ENCODE measurements at regions not wholly inside any gene's neighbourhood (a gene's known extent, or its start where the extent isn't known, plus 50 kb on each side); places are given as distances from the start of the nearest gene placed in this dataset.

GRCh38 chr22:47230741-47231140 is 468.3 kb downstream of the TBC1D22A start:
- Histone ChIP-seq H3K27ac (ENCODE audit: low read depth, low read length) (no peak overlapping the region), H2AFZ (ENCODE audit: low read depth, low read length, severe bottlenecking) (no peak overlapping the region), H3K9ac (ENCODE audit: low read length) (no peak overlapping the region), H3K27me3 (ENCODE audit: low read length) (peaks cover 3% of the 10 kb centered on the region; the same call in 1 of the 2 replicates), H3K9me2 (replicated peaks; ENCODE audit: insufficient read depth, low read length) (peaks cover 5% of the 10 kb centered on the region; the same call in 1 of the 2 replicates), H3F3A (ENCODE audit: insufficient read depth) (no peaks in the 10 kb centered on the region), H3K4me2 (ENCODE audit: low read depth, low read length, poor library complexity, severe bottlenecking) (no peak overlapping the region), H4K20me1 (ENCODE audit: low read depth, low read length) (no peaks in the 10 kb centered on the region), H3K36me3 (ENCODE audit: low read length) (no peaks in the 10 kb centered on the region), H3K79me2 (ENCODE audit: insufficient read depth, low read length) (no peaks in the 10 kb centered on the region), H3K4me3 (ENCODE audit: insufficient read depth, low read length, poor library complexity, severe bottlenecking) (no peak overlapping the region), H3K9me3 (ENCODE audit: insufficient read depth, low read length) (peaks cover 25% of the 10 kb centered on the region; the same call in 1 of the 2 replicates)
- TF ChIP-seq CTCF (IDR thresholded peaks at IDR 0.05; ENCODE audit: insufficient read depth, low read length, poor library complexity, severe bottlenecking), result no peak
- TF ChIP-seq EZH2phosphoT487 (conservative IDR thresholded peaks at IDR 0.05; ENCODE audit: low read length), result no peak

- Histone ChIP-seq H3F3A (ENCODE audit: insufficient read depth) (no peaks in the 10 kb centered on the region), H3K36me3 (ENCODE audit: low read length) (no peaks in the 10 kb centered on the region), H3K4me2 (ENCODE audit: low read depth, low read length, poor library complexity, severe bottlenecking) (no peak overlapping the region), H3K9me3 (ENCODE audit: insufficient read depth, low read length) (peaks cover 25% of the 10 kb centered on the region; the same call in 1 of the 2 replicates), H3K79me2 (ENCODE audit: insufficient read depth, low read length) (no peaks in the 10 kb centered on the region), H4K20me1 (ENCODE audit: low read depth, low read length) (no peaks in the 10 kb centered on the region), H3K9ac (ENCODE audit: low read length) (no peak overlapping the region), H2AFZ (ENCODE audit: low read depth, low read length, severe bottlenecking) (no peak overlapping the region), H3K4me3 (ENCODE audit: insufficient read depth, low read length, poor library complexity, severe bottlenecking) (no peak overlapping the region), H3K9me2 (replicated peaks; ENCODE audit: insufficient read depth, low read length) (peaks cover 4% of the 10 kb centered on the region; the same call in 1 of the 2 replicates), H3K27me3 (ENCODE audit: low read length) (peaks cover 3% of the 10 kb centered on the region; the same call in 1 of the 2 replicates), H3K27ac (ENCODE audit: low read depth, low read length) (no peak overlapping the region)
- TF ChIP-seq CTCF (IDR thresholded peaks at IDR 0.05; ENCODE audit: insufficient read depth, low read length, poor library complexity, severe bottlenecking), result no peak
- TF ChIP-seq EZH2phosphoT487 (conservative IDR thresholded peaks at IDR 0.05; ENCODE audit: low read length), result no peak
These were observed 467.8 kb downstream of the TBC1D22A start for GRCh38 chr22:47230251-47230650.

GRCh38 chr22:47228767-47229166 is 466.3 kb downstream of the TBC1D22A start:
- Histone ChIP-seq H3K27me3 (ENCODE audit: low read length) (no peaks in the 10 kb centered on the region; the same call in 1 of the 2 replicates), H3K9me3 (ENCODE audit: insufficient read depth, low read length) (peaks cover 23% of the 10 kb centered on the region; the same call in 1 of the 2 replicates), H3K9me2 (replicated peaks; ENCODE audit: insufficient read depth, low read length) (no peaks in the 10 kb centered on the region)

More at GRCh38 chr22:47228767-47229166, 466.3 kb downstream of the TBC1D22A start:
- Histone ChIP-seq H3K79me2 (ENCODE audit: insufficient read depth, low read length) (no peaks in the 10 kb centered on the region), H3K36me3 (ENCODE audit: low read length) (no peaks in the 10 kb centered on the region), H3K9ac (ENCODE audit: low read length) (no peak overlapping the region), H3K4me3 (ENCODE audit: insufficient read depth, low read length, poor library complexity, severe bottlenecking) (no peak overlapping the region), H3K27ac (ENCODE audit: low read depth, low read length) (no peak overlapping the region), H3K4me2 (ENCODE audit: low read depth, low read length, poor library complexity, severe bottlenecking) (no peak overlapping the region), H2AFZ (ENCODE audit: low read depth, low read length, severe bottlenecking) (no peak overlapping the region), H4K20me1 (ENCODE audit: low read depth, low read length) (no peaks in the 10 kb centered on the region), H3F3A (ENCODE audit: insufficient read depth) (no peaks in the 10 kb centered on the region)
- TF ChIP-seq CTCF (IDR thresholded peaks at IDR 0.05; ENCODE audit: insufficient read depth, low read length, poor library complexity, severe bottlenecking), result no peak
- no peak for TF ChIP-seq EZH2phosphoT487 (conservative IDR thresholded peaks at IDR 0.05; ENCODE audit: low read length)
